AG09309 (cell line): ENCODE measurements at regions not wholly inside any gene's neighbourhood (a gene's known extent, or its start where the extent isn't known, plus 50 kb on each side); places are given as distances from the start of the nearest gene placed in this dataset.

ENCODE experiments used
- DNase-seq: peaks from one replicate; pipeline ENCODE4 v3.0.0-alpha.2; 2010; ENCODE audit warnings: low read depth
- H3K4me3 ChIP-seq: 2 replicates; pipeline ENCODE4 v1.5.1; 2011; ENCODE audit warnings: mild to moderate bottlenecking, low read depth, low read length, moderate library complexity; ENCODE audit not compliant: control insufficient read depth
- CTCF ChIP-seq: IDR thresholded peaks from 2 replicates; pipeline ENCODE4 v1.5.1; 2011; ENCODE audit warnings: mild to moderate bottlenecking, low read depth, low read length, inconsistent platforms; ENCODE audit not compliant: insufficient read depth, control insufficient read depth; ENCODE audit errors: missing control alignments

GRCh38 chr18:64474255-64474654 is 325.4 kb upstream of the LINC00305 start:
- TF ChIP-seq CTCF: no peak
- H3K4me3 ChIP-seq: no peak overlapping the region

GRCh38 chr18:64449434-64449833 is 300.5 kb upstream of the LINC00305 start:
- TF ChIP-seq CTCF: no peak
- DNase-seq: no peak

More at GRCh38 chr18:64474255-64474654, 325.4 kb upstream of the LINC00305 start:
- no peak for DNase-seq

GRCh38 chr18:64444819-64445218 is 295.9 kb upstream of the LINC00305 start:
- H3K4me3 ChIP-seq: no peak overlapping the region

More at GRCh38 chr18:64449434-64449833, 300.5 kb upstream of the LINC00305 start:
- no peak overlapping the region for H3K4me3 ChIP-seq

GRCh38 chr18:64438178-64438577 is 289.3 kb upstream of the LINC00305 start:
- no peak for DNase-seq
- H3K4me3 ChIP-seq: no peak overlapping the region
- no peak for TF ChIP-seq CTCF

More at GRCh38 chr18:64444819-64445218, 295.9 kb upstream of the LINC00305 start:
- DNase-seq: no peak
- no peak for TF ChIP-seq CTCF

- TF ChIP-seq CTCF: no peak
- no peak for DNase-seq
Measured at GRCh38 chr18:64436111-64436510, 287.2 kb upstream of the LINC00305 start.

GRCh38 chr18:64419156-64419555 is 270.3 kb upstream of the LINC00305 start:
- DNase-seq: no peak
- TF ChIP-seq CTCF: no peak
- no peak overlapping the region for H3K4me3 ChIP-seq

More at GRCh38 chr18:64436111-64436510, 287.2 kb upstream of the LINC00305 start:
- no peak overlapping the region for H3K4me3 ChIP-seq

GRCh38 chr18:64416990-64417389 is 268.1 kb upstream of the LINC00305 start:
- no peak for DNase-seq
- no peak overlapping the region for H3K4me3 ChIP-seq
- TF ChIP-seq CTCF: no peak
